Activated naive CD4-positive, alpha-beta T cell treated with Interleukin-2 at 50 U/mL for 16 hours (primary cell): ENCODE measurements at regions not wholly inside any gene's neighbourhood (a gene's known extent, or its start where the extent isn't known, plus 50 kb on each side); places are given as distances from the start of the nearest gene placed in this dataset.

Experiments used
- DNase-seq: peaks from one replicate; pipeline ENCODE4 v3.0.0-alpha.2; 2020

DNA sequence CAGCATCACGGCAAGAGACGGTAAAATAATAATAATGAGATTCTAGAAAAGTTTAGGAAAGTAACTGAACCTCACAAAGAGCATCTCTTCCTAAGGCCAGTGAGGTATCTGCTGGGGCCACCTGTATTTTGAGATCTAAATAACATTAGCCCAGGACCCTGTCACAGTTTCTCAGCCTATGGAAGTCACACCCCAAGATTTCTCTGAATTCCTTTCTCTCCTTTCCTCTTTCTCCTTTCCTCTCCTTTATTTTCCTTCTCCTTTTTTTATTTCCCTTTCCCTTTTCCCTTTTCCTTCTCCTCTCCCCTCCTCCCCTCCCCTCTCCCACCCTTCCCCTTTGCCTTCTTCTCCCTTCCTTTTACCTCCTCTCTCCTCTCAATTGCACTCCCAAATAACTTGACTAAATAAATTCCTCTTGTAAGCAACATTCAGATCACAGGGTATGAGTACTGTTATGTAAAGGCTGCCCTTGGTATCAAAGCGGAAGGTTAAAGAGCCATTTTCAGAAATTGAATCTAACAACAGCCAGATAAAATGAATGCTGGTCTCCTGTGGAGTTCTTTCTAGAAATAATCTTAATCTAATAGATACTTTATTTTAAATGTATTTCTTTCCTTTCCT is 506.2 kb downstream of the EPM2A start:
- no peak for DNase-seq

DNA sequence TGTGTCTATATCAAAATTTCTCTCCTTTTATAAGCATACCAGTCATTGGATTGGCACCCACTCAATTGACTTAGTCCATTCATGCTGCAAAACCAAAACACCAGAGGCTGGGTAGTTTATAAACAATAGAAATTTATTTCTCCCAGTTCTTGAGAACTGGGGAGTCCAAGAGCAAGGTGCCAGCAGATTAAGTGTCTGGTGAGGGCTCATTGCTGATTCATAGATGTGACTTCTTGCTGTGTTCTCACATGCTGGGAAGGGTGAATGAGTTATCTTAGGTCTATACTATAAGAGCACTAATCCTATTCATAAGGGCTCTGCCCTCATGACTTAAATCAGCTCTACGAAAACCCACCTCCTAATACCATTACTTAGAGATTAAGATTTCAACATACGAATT is 501.4 kb downstream of the EPM2A start:
- DNase-seq: no peak

DNA sequence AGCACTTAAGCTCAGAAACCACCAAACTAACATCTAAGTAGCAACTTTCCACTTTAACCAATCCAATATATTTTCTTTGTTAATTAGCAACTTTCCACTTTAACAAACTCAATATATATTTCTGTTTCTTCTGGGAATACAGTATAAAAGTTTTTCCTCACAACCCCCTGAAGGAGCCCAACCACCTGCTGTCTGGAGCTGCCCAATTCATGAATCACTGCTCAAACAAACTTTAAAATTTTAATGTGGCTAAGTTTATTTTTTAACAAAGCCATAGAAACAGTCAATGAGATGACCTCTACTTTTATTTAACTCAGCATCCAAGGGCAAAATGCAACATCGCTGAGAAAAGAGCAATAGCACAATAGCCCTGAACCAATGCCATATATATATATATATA is 500.1 kb downstream of the EPM2A start:
- no peak for DNase-seq

DNA sequence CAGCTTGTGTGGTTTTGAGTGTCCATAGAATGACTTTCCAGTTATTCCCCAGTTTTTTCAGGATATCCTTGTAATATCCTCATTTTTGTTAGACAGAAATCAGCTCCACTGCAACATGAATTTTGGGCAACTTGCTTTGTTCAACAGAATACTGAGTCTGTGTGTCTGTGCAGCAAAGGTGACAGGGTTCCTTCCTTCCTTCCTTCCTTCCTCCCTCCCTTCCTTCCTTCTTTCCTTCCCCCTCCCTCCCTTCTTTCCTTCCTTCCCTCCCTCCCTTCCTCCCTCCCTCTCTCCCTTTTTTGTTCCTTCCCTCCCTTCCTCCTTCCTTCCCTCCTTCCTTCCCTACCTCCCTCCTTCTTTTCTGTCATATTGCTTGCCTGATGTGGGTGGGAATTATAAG is 496.5 kb downstream of the EPM2A start:
- no peak for DNase-seq

DNA sequence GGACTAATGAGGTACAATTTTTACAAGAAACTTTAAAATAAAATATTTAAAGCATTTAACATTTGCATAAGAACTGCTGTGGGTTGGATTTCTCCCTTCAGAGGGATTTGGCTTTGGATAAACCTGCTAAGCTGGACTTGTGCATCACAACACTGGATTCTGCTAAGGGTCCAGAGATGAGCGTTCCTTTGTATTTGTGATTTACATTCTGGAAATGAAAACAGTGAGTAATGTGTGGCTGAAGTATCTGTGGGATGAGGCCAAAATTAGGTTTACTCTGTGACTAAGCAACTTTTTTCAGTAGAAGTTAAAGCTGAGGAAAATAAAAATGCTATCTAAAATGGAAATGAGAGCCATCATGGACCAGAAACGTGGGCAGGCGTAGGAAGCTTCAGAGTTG is 494.3 kb downstream of the EPM2A start:
- no peak for DNase-seq

DNA sequence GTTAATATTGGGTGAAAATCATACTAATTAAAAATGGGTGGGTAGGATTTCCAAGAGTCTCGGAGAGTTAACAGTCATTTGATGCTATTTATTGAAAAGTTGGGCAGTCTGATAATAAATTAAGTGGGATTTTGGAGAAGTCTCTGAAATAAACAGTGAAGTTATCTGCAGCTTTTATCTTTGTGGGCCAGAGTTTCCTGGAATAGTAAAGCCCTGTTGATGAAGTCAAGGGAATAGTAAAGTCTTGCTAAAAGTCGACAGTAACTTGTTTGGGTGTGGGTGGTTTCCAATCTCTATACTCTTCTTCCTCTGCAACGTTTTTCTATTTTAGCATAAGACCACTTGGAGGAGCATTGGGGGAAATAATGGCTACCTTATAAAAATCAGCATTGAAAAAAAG is 493.6 kb downstream of the EPM2A start:
- no peak for DNase-seq

DNA sequence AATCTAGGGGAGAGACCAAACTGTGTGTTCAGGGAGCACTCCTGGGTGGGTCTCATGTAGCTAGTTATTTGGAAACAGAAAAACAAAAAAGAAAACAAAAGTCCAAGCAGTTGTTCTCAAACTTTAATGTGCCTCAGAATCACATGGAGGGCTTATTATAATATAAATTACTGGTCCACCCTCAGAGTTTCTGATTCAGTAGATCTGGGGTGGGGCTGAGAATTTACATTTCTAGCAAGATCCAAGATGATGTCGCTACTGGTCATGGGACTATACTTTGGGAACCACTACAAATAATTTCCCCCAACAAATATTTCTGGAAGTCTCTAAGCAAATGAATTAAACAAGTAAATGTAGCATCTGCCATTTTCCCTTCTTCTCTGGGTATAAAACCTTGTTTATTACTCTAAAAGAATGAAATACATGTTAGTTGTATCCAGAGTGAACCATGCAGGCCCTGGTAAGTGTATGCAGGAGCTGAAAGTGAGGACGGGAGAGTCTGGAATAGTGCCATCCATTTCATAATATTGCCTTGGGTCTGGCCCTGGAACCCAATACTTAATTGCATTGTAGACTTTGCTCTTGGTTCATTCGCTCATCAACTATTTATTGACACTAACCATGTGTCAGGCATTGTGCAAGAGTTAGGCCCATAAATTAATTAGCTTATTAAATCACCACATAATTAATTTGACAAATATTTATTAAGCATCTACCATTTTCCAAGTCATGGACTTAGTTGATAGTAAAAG is 490.8 kb downstream of the EPM2A start:
- DNase-seq: no peak

DNA sequence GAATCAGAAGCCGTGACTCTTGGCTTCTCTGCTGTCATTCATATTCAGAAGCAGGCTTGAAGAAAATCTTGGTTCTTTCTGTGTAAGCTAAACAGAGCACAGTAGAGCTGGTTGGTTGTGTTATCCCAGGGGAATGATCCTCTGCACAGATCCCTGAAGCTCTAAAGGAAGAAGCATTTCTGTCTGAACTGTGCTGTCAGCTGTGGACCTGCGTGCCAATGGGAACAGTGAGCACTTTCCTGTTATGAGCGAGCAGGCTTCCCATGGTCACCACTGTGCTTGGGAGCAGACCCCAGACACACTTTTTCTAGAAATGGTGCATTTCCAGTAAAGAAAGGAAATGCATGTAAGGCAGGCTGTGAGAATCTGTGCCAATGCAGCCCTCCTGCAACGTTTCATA is 490.2 kb downstream of the EPM2A start:
- no peak for DNase-seq

DNA sequence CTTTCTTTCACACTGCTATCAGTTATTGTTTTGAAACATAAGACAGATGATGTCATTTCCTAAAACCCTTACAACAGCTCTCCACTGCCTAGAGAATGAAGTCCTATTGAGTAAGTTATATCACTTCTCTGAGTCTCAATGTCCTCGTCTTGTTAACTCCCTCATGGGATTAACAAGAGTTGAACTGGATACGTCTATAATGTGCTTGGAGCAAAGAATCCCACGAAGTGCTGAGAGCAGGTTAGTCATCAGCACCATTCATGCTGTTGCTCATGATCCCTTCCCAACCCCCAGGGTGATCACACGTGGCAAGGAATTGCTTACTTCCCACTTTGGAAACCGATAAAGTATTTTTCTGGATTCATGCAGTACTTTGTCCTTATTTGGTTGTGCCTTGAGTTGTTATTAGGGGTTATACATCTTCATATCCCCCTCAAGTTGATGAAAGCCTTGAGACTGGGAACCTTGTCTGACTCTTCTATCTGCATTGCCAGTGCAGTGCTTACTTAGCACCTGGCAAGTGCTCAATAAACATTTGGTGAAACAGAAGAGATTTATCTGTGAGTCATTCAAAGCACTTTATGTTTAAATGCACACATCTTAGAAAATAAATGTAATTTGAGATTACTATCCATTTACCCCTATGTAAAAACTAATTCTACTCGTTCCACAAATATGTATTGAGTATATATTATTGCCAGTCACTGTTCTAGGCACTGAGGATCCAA is 487.5 kb downstream of the EPM2A start:
- DNase-seq: no peak

DNA sequence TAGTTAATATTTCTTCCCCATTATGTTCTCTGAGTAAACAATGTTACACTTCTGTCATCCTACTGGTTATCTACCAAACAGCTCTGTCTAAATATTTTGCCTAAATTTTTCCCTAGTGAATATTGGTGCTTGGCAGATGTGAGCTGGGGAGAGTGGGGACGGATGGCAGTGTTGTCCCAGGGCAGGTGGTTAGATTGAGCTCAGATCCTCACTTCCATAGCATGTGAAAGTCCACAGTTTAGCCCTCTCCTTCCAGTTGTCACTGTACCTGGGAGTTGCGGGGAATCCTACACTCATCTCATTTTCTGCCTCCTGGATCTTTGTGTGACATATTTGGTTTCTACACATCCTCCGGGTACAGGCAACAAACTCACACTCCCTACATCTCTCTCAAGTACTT is 484.9 kb downstream of the EPM2A start:
- DNase-seq: no peak

DNA sequence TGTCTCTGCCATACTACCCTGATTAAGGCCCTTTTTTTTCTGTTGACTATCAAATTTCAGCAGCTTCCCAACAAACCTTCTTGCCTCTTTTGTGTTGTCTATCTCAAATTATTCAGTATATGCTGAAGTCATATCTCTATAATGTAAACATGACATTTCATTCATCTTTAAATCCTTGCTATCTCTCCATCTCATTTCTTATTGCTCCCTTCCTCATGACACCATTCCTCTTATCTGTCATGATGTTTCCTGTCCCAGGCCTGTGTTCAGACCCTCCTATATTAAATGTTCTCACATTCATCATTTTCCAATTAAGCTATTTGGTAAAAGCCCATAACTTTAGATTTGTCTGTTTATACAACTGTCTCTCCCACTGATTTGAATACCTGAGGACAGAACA is 482.6 kb downstream of the EPM2A start:
- no peak for DNase-seq

DNA sequence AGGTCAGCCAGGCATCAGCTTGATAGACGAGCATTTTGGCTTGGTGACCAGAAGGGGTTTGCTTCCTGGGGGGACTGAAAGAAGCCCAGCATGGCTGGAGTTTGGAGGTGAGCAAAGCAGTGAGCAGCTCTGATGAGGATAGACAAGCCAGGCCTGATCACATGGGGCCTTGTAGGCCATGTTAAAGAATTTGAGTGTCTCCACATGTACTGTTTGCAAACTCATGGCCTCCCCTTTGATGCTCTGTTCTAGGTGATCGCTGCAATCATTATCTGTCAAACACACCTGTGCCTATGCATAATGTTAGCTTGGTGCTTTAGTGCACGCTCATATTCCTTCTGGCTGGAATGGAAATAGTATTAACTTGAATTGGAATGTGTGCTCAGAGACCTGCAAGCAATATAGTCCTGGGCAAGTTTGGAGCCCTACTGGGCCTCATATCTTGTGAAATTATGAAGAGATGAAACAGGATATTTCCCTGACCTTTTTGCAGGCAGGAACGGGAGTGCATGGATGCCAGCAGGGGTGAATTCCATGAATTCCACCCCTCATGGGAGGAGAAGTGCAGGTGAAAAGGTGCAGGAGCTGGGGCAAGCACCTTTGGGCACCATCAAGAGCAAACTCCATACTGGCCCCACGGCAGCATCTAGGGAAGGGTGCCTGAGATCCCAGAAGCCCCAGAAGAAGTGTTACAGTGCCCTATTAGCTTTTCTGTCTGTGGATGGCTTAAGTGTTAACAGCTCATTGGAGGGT is 480.5 kb downstream of the EPM2A start:
- no peak for DNase-seq

DNA sequence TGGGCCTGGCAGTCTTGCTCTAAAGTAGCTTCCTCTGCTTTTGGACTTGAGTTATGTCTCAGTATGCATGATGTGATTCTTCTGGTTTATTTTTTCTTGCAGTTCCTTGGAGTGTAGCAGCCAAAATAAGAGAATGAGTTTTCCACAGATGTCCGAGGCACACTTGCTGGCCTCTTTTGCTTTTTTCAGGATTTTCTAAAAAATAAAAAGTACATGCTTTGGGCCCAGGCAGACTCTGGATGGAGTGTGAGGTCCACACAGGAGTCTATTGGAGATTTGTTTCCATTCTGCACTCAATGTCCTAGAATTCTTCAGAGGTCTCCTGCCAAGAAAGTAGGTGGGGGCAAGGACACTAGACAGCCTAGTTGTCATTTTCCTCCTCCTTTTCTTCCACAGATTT is 477.6 kb downstream of the EPM2A start:
- no peak for DNase-seq

DNA sequence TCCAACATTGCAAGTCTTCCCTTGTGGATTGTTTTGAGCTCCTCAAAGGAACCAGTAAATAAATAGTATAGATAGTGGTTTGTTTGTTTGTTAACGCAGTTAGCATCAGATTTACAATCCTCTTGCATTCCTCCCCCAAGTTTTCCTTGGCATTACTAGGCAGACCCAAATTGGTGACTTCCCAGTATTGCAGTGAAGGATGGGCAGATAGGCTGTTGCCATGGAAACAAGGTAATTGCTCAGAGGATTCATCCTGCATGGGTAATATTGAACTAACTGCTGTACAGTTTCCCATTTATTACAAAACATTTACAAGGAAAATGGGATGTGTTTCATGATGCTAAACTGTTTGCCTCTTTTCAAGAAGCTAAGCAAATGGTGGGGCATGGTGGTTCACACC is 477.2 kb downstream of the EPM2A start:
- DNase-seq: no peak

DNA sequence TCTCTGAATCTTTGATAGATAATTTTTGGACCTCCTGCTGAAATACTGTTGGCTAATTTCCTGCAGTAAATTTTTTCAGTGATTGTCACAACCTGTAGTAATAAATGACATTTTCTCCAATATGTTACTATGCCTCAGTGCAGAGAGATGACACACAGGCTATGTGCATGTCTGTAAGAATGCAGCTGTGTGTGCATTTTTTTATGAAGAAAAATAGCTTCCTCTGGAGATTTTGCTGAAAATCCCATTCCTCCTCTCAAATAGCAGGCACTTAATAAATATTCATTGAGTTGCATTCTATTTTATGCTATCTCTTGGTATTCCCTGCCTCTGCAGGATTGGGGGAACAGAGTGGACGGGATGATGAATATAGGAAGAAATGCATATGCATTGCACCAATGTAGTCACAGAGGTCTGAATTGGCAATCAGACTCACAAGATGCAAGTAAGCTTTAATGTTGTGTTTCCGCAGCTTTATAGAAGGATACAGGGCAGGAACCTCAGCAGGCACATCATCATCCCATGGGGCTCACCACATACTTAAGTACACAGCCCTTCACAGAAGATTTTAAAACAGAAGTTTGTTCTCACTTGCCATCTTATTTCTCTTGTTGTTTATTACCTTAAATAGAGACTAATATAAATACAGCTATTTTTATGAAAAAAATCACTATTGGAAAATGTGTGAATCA is 474.7 kb downstream of the EPM2A start:
- DNase-seq: no peak

DNA sequence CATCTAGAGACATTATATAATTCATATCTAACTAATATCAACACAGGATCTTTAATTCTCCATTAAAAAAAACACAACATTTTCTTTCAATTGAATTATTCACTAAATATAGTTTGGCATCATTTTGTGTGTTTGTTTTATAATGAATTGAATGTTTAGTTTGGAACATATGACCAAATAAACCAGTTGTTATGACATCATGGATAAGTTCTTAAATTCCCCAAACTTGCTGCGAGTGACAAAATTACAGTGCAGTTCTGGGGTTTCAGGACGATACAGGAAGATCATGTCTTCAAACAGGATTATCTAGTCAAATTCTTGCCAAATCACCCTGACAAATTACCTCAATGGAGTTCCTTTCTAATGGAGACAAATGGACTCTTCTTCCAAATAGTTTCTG is 473.6 kb downstream of the EPM2A start:
- DNase-seq: no peak

DNA sequence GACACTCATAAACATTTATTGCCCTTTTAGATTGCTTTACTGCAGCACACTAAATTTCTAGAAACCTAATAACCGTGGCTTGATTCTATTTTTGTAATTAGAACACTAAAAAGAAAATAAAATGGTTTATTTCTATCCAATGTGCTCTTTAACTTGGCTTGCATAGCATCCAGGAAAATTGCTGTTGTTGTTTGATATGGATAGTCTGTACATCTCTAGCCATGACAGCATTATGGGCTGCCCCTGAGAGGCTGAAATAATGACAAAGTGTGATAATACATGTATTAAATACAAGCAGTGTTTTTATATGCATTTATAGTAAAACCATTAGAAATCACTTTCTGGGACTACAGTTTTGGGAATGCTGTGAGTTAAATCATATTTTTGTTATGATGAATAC is 472.5 kb downstream of the EPM2A start:
- no peak for DNase-seq

DNA sequence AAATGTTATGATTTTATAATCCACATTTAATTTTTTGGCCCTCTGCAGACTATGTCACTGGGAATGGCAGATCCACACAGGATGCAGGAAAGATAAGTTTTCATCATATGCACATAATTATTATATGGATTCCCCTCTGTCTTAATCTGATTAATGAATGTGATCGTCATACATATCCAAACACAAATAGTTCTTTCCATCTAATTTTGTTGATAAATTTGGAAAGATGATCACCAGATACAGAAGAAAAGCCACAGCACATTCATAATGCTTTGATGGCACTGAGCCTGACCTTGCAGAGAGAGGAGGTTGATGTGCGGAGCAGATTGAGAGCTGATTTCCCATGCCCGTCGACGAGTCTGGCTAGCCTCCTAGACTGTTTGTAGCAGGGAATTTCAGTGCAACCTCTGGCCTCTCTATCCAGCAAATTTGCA is 471.5 kb downstream of the EPM2A start:
- DNase-seq: no peak

DNA sequence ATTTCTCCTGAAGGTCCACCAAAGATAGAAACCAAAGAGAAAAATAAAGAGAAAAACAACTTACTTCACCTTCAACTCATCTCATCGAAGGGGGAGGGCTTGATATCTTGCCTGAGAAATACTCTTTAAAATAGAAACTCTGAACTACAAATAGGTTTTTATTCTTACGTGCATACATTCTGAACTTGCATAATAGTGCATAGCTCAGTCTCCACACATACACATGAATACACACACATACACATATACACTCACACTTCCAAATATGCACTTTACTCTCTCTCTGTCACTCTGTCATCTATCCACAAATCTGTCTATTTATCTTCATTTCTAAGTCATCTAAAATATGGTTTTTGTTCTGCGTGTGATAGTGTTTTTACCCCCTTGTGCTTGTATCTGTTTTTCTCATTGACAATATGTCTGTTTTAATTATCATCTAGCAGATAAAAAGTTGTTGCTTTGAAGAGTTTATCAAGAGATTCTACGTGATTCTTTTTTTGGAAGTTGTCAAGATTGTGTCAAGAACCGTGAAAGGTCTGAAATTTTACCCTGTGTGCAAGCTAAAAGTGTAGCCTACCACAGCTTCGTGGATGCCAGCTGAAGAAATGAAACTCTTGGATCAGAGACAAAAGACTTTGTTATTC is 468.8 kb downstream of the EPM2A start:
- DNase-seq: no peak

DNA sequence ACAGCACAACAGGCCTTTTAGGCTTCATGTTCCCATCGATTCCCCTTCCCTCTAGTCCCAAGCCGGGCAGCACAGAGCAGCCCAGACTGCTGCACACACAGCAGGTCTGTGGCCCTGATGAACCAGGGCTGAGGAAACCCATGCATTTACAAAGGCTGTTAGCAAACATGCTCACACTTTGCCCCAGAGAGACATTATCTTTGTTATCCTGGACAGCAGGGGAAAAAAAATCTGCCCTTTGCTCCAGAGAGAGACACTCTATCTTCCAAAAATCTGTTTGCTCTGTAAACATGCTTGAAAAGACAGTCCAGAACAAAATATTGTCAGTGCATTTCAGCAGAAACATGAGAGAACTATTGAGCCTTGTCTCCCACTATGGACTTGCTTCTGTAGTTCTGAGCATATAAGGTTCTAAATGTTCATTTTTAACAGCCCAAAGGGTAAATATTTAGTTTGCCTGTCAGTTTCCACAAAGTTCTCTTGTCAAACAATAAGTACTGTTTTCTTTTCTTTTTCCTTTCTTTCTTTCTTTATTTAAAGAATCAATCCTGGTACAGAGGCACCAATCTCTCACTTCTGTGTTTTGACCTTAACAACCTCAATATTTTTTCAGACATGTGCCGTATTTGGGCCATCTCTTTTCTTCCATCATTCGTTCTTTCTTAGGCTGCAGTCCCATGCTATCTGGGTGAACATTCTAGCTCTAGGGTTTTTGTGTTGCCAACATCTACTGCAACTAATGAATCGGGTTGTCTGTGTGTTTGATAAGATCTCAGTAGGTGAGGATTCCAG is 468.0 kb downstream of the EPM2A start:
- no peak for DNase-seq

DNA sequence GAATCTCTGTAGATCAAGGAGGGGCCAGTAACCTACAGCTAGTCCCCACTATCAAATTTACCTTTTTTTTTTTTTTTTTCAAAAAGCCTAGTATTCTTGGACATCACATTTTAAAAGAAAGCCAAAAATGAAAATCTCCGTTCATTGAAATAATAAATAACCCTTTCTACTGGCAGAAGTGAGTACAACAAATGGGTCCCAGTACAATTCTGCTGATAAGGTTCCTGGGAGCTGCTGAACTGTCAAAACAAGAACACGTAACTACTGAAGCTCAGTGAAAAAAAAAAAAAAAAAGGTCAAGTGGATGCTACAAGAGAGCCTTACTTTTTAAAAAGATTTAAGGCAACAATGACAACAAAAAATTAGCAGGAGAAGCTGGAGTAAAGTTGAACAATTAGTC is 464.9 kb downstream of the EPM2A start:
- DNase-seq: no peak

DNA sequence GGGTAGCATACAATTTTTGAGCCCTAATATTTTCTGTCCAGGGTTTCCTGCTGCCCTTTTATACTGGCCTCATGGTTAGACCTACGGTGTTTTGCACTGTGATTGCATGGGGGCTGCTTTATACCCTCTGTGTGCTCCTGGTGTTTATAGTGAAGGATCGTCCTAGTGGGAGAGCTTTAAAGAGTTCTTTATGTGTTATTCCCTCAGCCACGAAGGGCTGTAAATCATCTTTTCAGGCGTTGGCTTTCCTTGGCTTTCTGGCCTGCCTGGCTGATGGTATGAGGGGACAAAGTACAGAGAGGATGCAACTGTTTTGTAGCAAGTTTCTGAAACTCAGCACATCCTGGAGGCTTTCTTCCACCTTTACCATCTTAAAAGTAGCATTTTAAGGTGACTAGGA is 464.3 kb downstream of the EPM2A start:
- DNase-seq: no peak
